ENCODE measurements at regions not wholly inside any gene's neighbourhood (a gene's known extent, or its start where the extent isn't known, plus 50 kb on each side); places are given as distances from the start of the nearest gene placed in this dataset.

GRCh38 chr1:173347282-173347818 lies 129.8 kb upstream of the PRDX6 start:
- RAD21 ChIA-PET (ENCODE audit: unreplicated experiment): no interaction called here
- no peak overlapping the region for H3K27ac ChIP-seq (ENCODE audit: control insufficient read depth, insufficient read depth)
- H3K9ac ChIP-seq (ENCODE audit: control insufficient read depth, insufficient read depth, low read length): no peak overlapping the region
- H3K27me3 ChIP-seq (replicated peaks in 1 of 2; ENCODE audit: control insufficient read depth in 2 of 2, insufficient read depth in 2 of 2, low read length in 1 of 2): no peaks in the 10 kb centered on the region
- no peaks in the 10 kb centered on the region for H3K79me2 ChIP-seq (ENCODE audit: control insufficient read depth, insufficient read depth, low read length)
- FAIRE-seq: no peak
- no peaks in the 10 kb centered on the region for H3K36me3 ChIP-seq (ENCODE audit: control insufficient read depth in 2 of 2, insufficient read depth in 2 of 2, low read length in 1 of 2)
- in situ Hi-C loops (cut with MboI): no loop called here
- BruUV-seq (replicated peaks): no TSS peak
- TF ChIP-seq CUX1 (IDR thresholded peaks at IDR 0.05; ENCODE audit: insufficient replicate concordance, low read depth, low read length) (no peak), BHLHE40 (IDR thresholded peaks at IDR 0.05; ENCODE audit: borderline replicate concordance in 1 of 2, low read depth in 2 of 2, low read length in 1 of 2) (no peak), FOXK2 (IDR thresholded peaks at IDR 0.05) (no peak), FOS (IDR thresholded peaks at IDR 0.05; ENCODE audit: borderline replicate concordance, extremely low read depth, insufficient read length) (no peak), MXI1 (IDR thresholded peaks at IDR 0.05; ENCODE audit: low read depth, low read length) (no peak)
- ATAC-seq: no peak
- H4K20me1 ChIP-seq (ENCODE audit: control insufficient read depth, insufficient read depth): no peaks in the 10 kb centered on the region
- intact Hi-C loops (cut with micrococcal nuclease; ENCODE audit: unreplicated experiment): no loop called here
- no peak overlapping the region for H2AFZ ChIP-seq (ENCODE audit: control insufficient read depth, low read depth, low read length)
- no peak overlapping the region for H3K4me2 ChIP-seq (ENCODE audit: control insufficient read depth, insufficient read depth)
- H3K4me3 ChIP-seq: no peak overlapping the region
- 92% methylated on average over 1 of the region's 1 CpG for WGBS (ENCODE audit: insufficient coverage, insufficient replicate concordance, low lambda C conversion rate, missing lambda C conversion rate)
- no peak for DNase-seq (ENCODE audit: low read depth, low spot score)
- no peaks in the 10 kb centered on the region for H3K4me1 ChIP-seq (ENCODE audit: control insufficient read depth, insufficient read depth, low read length)
- H3K9me3 ChIP-seq (replicated peaks; ENCODE audit: control insufficient read depth, insufficient read depth, low read length): peaks cover 4% of the 10 kb centered on the region; the same call in 2 of the 3 replicates
- POLR2A ChIA-PET: interaction anchor here (1.2 kb wide), 1 partner anchor 9 kb away, joined by 3 read pairs; no protein-coding TSS in a partner anchor
- SMC1A ChIA-PET (ENCODE audit: uncharacterized antibody, unreplicated experiment): interaction anchor here (1.7 kb wide), 1 partner anchor 14 kb away, joined by 7 read pairs; no protein-coding TSS in a partner anchor
- CTCF ChIA-PET: no interaction called here

Data from GM12878 (cell line).